Dermis microvascular lymphatic vessel endothelial cell (primary cell): ENCODE measurements at regions not wholly inside any gene's neighbourhood (a gene's known extent, or its start where the extent isn't known, plus 50 kb on each side); places are given as distances from the start of the nearest gene placed in this dataset.
"Not testable (repeated sequence)": the region's sequence is repeated elsewhere in the genome, so short reads cannot be mapped to it uniquely, and the experiment has no call there.

Experiments used
- DNase-seq, 2 donors: peaks; one replicate each; pipeline versions ENCODE4 v3.0.0 to v3.0.0-alpha.2; 2010; ENCODE audit warnings: low read depth in 2 of 2

- no peak for DNase-seq
Observed at GRCh38 chr14:101320396-101320795, 240.9 kb upstream of the DIO3 start.

DNA sequence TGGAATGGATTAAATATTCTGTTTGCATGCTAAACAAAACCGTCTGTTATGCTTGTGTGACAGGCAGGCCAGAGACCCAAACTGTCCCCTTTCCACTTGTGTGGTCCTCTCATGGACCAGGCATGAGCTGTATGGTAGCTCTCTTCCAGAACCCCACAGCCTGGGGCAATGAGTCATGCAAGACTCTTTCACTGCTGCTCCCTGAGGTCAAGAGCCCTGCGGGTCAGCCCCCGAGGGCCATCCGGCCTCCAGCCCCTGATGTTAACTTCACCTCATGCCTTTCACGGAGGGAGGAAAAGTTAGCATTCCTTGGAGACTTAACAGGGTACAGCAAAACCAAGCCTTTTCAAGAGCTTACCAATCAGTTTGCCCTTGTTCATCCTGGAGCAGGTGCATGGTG is 239.1 kb upstream of the DIO3 start:
- DNase-seq: no peak

DNA sequence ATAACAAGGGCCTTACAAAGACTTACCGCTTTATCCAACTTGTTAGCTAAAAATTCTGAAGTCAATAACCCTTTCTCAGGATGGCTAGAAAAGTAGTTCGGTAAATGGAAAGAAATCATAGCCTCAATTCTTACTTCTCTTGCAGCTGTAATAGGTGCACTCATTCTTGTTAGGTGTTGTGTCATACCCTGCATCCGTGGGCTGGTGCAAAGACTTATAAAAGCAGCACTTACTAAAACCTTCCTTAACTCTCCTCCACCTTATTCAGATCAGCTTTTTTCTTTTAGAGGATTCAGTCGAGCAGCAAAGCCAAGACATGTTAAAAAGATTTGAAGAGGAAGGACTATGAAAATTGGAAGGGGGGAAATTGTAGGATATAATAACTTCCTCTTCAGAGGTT is 238.2 kb upstream of the DIO3 start:
- DNase-seq: no peak

- not testable (repeated sequence) for DNase-seq
Observed at GRCh38 chr14:101323614-101324235, 237.6 kb upstream of the DIO3 start.

DNA sequence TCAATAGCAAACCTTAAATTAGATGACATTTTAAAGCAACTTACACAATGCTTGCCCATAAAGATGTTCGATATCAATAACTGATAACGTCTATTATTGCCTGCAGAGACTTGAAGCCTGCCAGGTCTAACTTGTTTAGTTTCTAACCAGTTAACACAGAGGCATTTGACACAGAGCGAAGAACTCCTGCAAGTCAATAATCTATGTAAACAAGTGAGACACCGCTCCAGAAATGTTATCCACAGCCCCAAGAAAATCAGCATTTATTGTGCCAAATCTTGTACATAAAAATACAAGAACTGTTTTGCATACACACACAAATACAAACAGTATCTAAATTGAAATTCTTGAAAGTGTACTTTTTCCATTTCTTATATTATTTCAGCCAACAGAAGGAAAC is 236.0 kb upstream of the DIO3 start:
- no peak for DNase-seq

DNA sequence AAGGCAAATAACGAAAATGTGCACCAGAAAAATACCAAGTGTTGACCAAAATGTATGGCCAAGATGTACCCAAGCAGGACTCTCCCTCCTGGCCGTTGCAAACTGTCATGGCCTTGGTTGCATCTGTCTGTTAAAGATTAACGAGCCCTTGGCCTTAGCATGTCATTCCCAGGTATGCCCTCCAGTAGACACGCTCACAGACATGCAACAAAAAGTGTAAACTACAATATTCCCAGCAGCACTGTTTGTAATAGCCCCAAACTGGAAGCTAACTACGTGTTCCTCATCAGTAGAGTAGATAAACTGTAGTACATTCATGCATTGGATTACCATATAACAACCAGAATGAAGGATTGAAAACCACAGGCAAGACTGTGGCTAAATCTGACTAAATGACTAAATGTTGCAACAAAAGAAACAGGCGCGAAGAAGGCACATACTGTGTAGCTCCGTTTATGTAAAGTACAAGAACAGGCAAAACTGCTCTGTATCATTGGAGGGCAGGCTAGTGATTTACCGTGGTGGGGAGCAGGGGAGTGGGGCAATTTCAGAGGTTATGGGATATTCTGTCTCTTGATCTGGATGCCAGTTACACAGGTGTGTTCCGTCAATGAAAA is 232.8 kb upstream of the DIO3 start:
- no peak for DNase-seq

DNA sequence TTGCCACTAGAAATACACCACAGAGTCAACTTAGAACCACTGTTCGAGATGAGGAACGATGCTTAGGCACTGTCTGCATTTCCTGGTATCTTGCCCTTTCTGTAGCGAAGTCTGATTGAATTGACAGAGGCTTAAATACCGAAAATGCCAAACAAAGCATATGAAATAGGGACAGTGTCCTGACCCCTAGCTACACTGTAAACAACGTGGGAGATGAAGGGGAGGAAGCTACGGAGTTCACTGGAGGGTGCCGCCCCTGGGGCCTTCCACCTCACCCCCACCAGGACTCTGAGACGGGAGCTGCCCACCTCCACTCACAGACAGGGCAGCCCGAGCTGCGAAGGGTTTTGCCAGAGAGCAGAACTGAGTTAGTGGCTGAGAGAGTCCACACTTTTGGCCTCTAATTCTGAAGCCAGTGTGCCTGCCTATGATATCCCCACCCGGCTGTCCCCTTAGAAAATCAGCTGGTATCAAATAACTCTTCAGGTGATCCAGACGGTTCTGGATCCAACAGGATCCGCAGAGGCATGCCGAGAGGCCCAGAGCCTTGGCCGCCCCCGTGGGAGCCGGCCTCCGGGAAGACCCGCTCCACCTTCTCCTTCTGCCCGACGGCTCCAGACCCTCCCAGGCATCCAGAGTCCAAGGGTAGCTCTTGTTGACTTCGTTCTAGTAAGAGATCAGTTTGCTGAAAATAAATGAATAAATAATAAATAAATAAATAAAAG is 230.7 kb upstream of the DIO3 start:
- DNase-seq: no peak

GRCh38 chr14:101331141-101331525 is 230.2 kb upstream of the DIO3 start:
- DNase-seq: no peak

DNA sequence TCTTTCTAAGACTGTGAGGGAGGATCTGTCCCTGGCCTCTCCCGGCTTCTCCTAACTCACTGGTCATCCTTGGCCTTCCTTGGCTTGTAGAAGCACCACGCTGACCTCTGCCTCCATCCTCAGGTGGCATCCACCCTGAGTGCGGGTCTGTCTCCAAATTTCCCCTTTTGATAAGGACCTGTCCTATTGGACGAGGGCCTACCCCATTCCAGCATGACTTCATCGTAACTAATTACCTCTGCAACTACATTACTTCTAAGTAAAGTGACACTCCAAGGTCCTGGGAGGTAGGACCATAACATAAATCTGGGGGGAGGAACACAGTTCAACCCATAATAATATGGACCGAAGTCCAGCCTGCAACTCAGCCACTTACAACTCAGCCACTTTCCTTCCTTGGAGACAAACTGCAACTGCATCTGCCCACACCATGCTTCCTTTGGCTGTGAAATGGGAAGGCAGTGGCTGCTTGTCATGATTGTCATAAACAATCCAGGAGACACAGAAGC is 229.6 kb upstream of the DIO3 start:
- DNase-seq: no peak

- no peak for DNase-seq
Observed at GRCh38 chr14:101332281-101332680, 229.0 kb upstream of the DIO3 start.

GRCh38 chr14:101333335-101334280 is 227.7 kb upstream of the DIO3 start:
- no peak for DNase-seq

GRCh38 chr14:101334656-101335055 is 226.6 kb upstream of the DIO3 start:
- no peak for DNase-seq

DNA sequence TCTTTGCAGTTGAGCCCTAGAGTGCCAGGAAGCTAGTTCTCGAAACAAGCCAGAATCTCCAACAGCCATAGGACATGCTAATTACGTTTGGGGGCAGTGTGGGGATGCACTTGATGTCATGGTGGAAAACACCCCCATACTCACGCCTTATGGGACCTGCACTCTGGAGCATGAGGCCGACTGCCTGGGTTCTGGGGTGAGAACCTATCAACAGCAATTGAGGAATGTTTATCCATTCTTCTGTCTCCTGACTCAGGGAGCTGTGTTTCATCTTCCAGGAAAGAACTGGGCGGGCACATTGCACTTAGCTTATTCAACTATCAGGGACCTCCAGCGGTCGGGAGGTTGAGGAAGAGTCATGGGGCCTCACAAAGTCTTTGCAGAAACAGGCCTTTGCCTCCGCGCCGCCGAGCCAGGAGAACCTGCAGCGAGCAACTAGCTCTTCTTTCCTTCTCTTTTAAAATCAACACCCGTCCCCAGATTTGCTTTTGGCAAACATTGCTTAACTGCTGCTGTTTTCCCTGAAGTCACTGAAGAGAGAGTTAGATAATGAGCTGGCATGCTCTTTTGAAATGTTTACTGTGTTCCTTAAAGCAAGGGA is 226.1 kb upstream of the DIO3 start:
- DNase-seq: no peak

DNA sequence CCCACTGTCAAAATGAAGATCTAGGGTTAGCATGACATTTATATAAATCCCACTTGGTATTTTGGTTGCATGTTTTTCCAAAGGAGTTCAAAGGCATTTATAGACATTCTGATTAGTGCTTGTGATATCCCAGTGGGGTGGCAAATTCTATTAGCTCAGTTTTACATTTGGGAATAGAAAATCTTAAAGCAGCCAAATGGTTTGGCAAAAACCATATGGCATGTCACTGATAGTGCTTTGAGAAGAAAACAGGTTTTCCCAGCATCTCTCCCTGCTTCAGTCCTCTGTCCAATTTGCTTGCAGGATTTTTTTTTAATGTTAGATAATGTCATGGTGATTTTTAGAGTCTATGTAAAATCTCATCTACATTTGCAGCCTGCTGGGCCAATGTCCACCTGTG is 225.1 kb upstream of the DIO3 start:
- no peak for DNase-seq

- no peak for DNase-seq
Observed at GRCh38 chr14:101337053-101337452, 224.2 kb upstream of the DIO3 start.

DNA sequence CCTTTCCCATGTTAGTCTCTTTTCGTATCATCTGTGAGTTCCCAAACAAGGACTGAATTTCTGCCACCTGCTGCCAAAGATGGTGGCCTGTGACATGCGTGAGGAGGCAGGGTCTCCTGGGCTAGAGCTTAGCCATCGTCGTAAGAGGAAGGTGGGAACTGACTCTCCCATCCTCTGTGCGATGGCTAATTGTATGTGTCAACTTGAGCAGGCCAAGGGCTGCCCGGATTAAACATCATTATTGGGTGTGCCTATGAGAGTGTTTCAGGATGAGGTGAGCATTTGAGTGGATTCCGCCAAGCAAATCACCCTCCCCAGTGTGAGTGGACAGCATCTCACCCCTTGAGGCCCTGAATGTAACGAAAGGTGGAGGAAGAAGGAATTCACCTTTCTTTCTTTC is 220.7 kb upstream of the DIO3 start:
- no peak for DNase-seq

GRCh38 chr14:101347893-101348777 is 213.2 kb upstream of the DIO3 start:
- no peak for DNase-seq

DNA sequence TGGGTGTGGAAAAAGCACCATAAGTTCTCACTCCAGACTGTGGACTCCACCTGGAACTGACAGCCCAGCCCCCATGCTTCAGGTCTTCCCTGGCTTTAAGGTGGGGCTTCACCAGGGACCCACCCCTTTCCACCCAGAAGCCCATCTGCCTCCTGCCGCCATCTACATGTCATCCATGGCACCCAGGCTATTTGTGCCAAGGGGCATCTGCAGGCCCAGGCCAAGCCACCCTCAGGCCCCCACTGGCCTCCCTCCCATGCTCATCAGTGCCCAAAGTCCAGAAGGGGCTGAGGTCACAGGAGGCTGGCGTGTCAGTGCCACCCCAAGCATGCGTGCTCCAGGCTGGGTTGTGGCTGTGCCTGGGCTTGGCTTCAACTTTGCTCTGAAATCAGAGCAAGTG is 212.2 kb upstream of the DIO3 start:
- DNase-seq: no peak

DNA sequence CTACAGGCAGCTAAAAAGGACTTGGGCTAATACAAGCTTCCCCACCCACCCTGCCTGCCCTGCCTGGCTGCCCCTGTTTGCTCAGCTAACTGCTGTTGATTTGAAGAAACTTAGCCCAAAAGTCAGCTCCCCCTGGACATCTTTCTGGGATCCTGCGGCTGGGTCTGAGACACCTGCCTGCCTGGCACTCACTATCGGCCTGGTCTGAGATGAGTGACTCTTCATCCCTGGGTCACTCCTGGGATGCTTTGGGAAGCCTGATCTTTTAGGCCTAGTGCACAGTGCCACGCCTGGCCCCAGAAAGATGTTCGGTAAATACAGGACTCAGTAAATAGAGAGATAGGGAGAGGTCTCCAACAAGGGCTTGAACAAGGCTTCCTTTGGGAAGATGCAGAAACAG is 211.3 kb upstream of the DIO3 start:
- no peak for DNase-seq

DNA sequence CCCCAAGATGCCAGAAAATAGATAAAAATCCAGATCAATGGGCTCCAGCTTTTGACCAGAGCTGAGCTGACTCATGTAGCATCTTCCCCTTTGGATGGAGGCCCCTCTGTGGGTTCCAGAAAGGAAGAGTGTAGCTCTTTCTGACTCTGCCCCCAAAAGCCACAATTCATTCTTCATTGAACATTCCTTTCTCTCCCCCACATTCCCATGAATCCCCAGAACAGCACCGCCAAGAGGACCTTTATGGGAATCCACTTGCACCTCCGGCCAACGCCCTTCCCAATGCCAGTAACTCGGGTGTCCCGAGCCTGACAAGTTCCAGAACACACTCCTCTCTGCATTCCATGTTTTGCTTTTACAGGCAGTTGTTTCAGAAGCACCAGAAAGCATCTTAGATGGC is 210.6 kb upstream of the DIO3 start:
- no peak for DNase-seq
